Heart left ventricle (tissue), 16 donors: ENCODE measurements at regions not wholly inside any gene's neighbourhood (a gene's known extent, or its start where the extent isn't known, plus 50 kb on each side); places are given as distances from the start of the nearest gene placed in this dataset.
"Not testable (repeated sequence)": the region's sequence is repeated elsewhere in the genome, so short reads cannot be mapped to it uniquely, and the experiment has no call there.

Experiments
- ATAC-seq, 4 donors: fragments of 200-7000 bp; cut with Tn5 transposase; one replicate each; pipeline ENCODE4 v1.9.1; 2020 to 2022; ENCODE audit warnings: moderate library complexity in 4 of 4, mild to moderate bottlenecking in 3 of 4, moderate number of reproducible peaks in 1 of 4
- DNase-seq, 5 donors: peaks; one replicate each; pipeline ENCODE4 v3.0.0-alpha.2; 2020
- H3K27ac ChIP-seq, 12 donors: fragments of 200-600 bp; sonication (generic) in 4 of 12; one replicate each; pipeline versions ENCODE4 v1.5.0 to v1.8.0; 2016 to 2022; ENCODE audit warnings: mild to moderate bottlenecking in 2 of 12
- H3K27me3 ChIP-seq, 9 donors: fragments of 200-600 bp; sonication (generic) in 2 of 9; one replicate each; pipeline versions ENCODE4 v1.5.1 to v1.8.0; 2016 to 2022; ENCODE audit warnings: mild to moderate bottlenecking in 3 of 9
- H3K36me3 ChIP-seq, 9 donors: fragments of 200-600 bp; sonication (generic) in 2 of 9; one replicate each; pipeline versions ENCODE4 v1.5.0 to v1.8.0; 2018 to 2022; ENCODE audit warnings: mild to moderate bottlenecking in 2 of 9
- H3K4me1 ChIP-seq, 12 donors: fragments of 200-600 bp; sonication (generic) in 4 of 12; one replicate each; pipeline versions ENCODE4 v1.5.0 to v1.8.0; 2016 to 2022; ENCODE audit warnings: mild to moderate bottlenecking in 3 of 12
- H3K4me3 ChIP-seq, 12 donors: fragments of 200-600 bp; sonication (generic) in 4 of 12; one replicate each; pipeline versions ENCODE4 v1.5.0 to v1.8.0; 2017 to 2022; ENCODE audit warnings: mild to moderate bottlenecking in 9 of 12, moderate library complexity in 4 of 12
- H3K9me3 ChIP-seq, 12 donors: fragments of 200-600 bp; sonication (generic) in 4 of 12; one replicate each; pipeline versions ENCODE4 v1.5.0 to v1.8.0; 2016 to 2022; ENCODE audit warnings: mild to moderate bottlenecking in 1 of 12
- POLR2A ChIP-seq, 2 donors: fragments of 450-650 bp; IDR thresholded peaks; one replicate each; pipeline ENCODE4 v1.6.1; 2017; ENCODE audit warnings: antibody characterized with exemption in 2 of 2, mild to moderate bottlenecking in 2 of 2, moderate library complexity in 2 of 2
- WGBS, 4 donors: extraction: QIAGEN DNeasy Blood & Tissue Kit in 2 of 4; methylation state at CpG; one replicate each; pipeline versions ENCODE4 v1.1.5 to v1.1.7; 2013 to 2018; 5-methylcytosine and 5-hydroxymethylcytosine counted together
- intact Hi-C, 10 donors: fragments of 100-400 bp; cut with DNase I; formaldehyde crosslinking; loops; one replicate each; pipeline versions ENCODE4 v1.11.1 to v1.14.2; 2022
- TF ChIP-seq, protein P1 (sequence below), 12 donors: fragments of 200-600 bp; sonication (generic) in 4 of 12; IDR thresholded peaks; one replicate each; pipeline versions ENCODE4 v1.5.0 to v1.8.0; 2018 to 2022; ENCODE audit warnings: antibody characterized with exemption in 12 of 12, mild to moderate bottlenecking in 5 of 12
- donor health status: ischemic (EF 13 %, LVEDD 7.1; RV severe dilation, severe dysfunction).
- donor health status: healthy with polysubstance abuse.
- donor health status: DM: no; HTN: yes; CAD: no.
- donor health status: DM: no; HTN: no; CAD: no.
- donor health status: ischemic (EF 25% LVEDD 6.9; RV normal size, moderate dysfunction).
- donor health status: ischemic (EF 25% LVEDD 5.7; RV mildly dilated, moderate dysfunction).
- donor health status: healthy.
- donor health status: DM: yes; HTN: yes; CAD: no.
- donor health status: ischemic (EF 35%, LVEDD 5.7; RV mildly dilated, moderate dysfunction).
- donor health status: nonischemic (EF 11% LVEDD 7.7; RV severe dilation, severe dysfunction).
- donor health status: DM: yes; HTN: yes; CAD: no.
- donor health status: PGD.
- donor health status: ischemic (EF 29% LVEDD 5.4; RV normal size, mild dysfunction).
- donor health status: nonischemic (EF 23%, LVEDD 6.1; RV moderate dilation, normal function).

GRCh38 chr5:33209252-33209651, 231.5 kb upstream of the TARS1 start:
- no peaks in the 10 kb centered on the region for H3K36me3 ChIP-seq
- ATAC-seq (no peak), DNase-seq (no peak)
- H3K4me1 ChIP-seq: peaks cover 0 to 24% (median 12%) of the 10 kb centered on the region in 12 donors
- intact Hi-C loops: no loop called here
- no peak overlapping the region for H3K27ac ChIP-seq
- H3K9me3 ChIP-seq: peaks cover 0 to 7% (median 0%) of the 10 kb centered on the region in 12 donors
- TF ChIP-seq, protein P1, sequence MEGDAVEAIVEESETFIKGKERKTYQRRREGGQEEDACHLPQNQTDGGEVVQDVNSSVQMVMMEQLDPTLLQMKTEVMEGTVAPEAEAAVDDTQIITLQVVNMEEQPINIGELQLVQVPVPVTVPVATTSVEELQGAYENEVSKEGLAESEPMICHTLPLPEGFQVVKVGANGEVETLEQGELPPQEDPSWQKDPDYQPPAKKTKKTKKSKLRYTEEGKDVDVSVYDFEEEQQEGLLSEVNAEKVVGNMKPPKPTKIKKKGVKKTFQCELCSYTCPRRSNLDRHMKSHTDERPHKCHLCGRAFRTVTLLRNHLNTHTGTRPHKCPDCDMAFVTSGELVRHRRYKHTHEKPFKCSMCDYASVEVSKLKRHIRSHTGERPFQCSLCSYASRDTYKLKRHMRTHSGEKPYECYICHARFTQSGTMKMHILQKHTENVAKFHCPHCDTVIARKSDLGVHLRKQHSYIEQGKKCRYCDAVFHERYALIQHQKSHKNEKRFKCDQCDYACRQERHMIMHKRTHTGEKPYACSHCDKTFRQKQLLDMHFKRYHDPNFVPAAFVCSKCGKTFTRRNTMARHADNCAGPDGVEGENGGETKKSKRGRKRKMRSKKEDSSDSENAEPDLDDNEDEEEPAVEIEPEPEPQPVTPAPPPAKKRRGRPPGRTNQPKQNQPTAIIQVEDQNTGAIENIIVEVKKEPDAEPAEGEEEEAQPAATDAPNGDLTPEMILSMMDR (IDR thresholded peaks at IDR 0.05): no peak
- TF ChIP-seq POLR2A (IDR thresholded peaks at IDR 0.05): no peak
- no peak overlapping the region for H3K4me3 ChIP-seq
- no peaks in the 10 kb centered on the region for H3K27me3 ChIP-seq
- WGBS, 4 donors: 79 to 86% (median 84%) methylated on average over 9 of the region's 9 CpGs

DNA sequence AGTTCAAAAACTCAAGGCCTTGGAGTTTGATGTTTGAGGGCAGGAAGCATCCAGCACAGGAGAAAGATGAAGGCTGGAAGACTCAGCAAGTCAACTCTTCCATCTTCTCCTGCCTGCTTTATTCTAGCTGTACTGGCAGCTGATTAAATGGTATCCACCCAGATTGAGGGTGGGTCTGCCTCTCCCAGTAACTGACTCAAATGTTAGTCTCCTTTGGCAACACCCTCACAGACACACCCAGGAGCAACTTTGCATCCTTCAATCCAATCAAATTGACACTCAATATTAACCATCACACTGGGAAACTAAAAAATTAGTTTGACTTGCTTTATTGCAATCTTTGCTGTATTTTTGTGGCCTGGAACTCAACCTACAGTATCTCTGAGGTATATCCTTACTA, 230.5 kb upstream of the TARS1 start:
- intact Hi-C loops, ATAC-seq: not testable (repeated sequence)
- peaks cover 0 to 22% (median 12%) of the 10 kb centered on the region in 12 donors for H3K4me1 ChIP-seq

GRCh38 chr5:33210978-33211377, 229.8 kb upstream of the TARS1 start:
- no peaks in the 10 kb centered on the region for H3K36me3 ChIP-seq

More for the DNA sequence above, 230.5 kb upstream of the TARS1 start:
- not testable (repeated sequence) for H3K36me3 ChIP-seq, DNase-seq, H3K4me3 ChIP-seq, H3K27ac ChIP-seq, H3K27me3 ChIP-seq, H3K9me3 ChIP-seq

DNA sequence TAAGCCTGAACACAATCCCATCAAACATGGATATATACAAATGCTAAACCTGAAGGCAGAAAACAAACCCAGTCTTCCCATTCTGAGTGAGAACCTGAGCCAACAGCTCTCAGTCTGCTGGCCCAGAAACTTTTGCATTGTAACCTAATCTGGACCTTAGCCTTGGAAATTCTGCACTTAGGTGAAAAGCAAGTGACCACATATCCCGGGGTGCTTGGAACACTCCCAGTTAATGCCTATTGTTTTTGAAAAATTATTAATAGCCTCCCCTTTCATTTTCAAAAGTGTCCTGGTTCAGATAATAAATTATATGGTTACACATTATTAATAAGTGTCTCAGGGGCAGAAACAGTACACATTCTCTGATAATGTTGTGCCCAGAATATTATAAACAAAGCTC, 228.3 kb upstream of the TARS1 start:
- Histone ChIP-seq H3K4me1 (peaks cover 0 to 10% (median 5%) of the 10 kb centered on the region in 12 donors), H3K27ac (no peak overlapping the region), H3K9me3 (peaks cover 0 to 7% (median 0%) of the 10 kb centered on the region in 12 donors), H3K36me3 (no peaks in the 10 kb centered on the region), H3K27me3 (no peaks in the 10 kb centered on the region), H3K4me3 (no peak overlapping the region)
- WGBS, 4 donors: 5 to 21% (median 10%) methylated on average over 1 of the region's 1 CpG
- ATAC-seq (no peak), DNase-seq (no peak)
- TF ChIP-seq, protein P1 (IDR thresholded peaks at IDR 0.05): no peak
- TF ChIP-seq POLR2A (IDR thresholded peaks at IDR 0.05): no peak
- intact Hi-C loops: no loop called here

More at GRCh38 chr5:33210978-33211377, 229.8 kb upstream of the TARS1 start:
- no peak for TF ChIP-seq POLR2A (IDR thresholded peaks at IDR 0.05)
- TF ChIP-seq, protein P1 (IDR thresholded peaks at IDR 0.05): no peak
- intact Hi-C loops: no loop called here
- H3K9me3 ChIP-seq: peaks cover 0 to 7% (median 0%) of the 10 kb centered on the region in 12 donors
- H3K27me3 ChIP-seq: no peaks in the 10 kb centered on the region
- WGBS, 4 donors: 91 to 94% (median 93%) methylated on average over 5 of the region's 5 CpGs
- DNase-seq: no peak
- peaks cover 0 to 14% (median 8%) of the 10 kb centered on the region in 12 donors for H3K4me1 ChIP-seq
- H3K27ac ChIP-seq: no peak overlapping the region
- ATAC-seq: no peak
- no peak overlapping the region for H3K4me3 ChIP-seq

- ATAC-seq (no peak), DNase-seq (no peak)
- H3K36me3 ChIP-seq: no peaks in the 10 kb centered on the region
Observed at GRCh38 chr5:33212900-33213299, 227.9 kb upstream of the TARS1 start.

More at GRCh38 chr5:33212900-33213299, 227.9 kb upstream of the TARS1 start:
- intact Hi-C loops: no loop called here
- H3K27me3 ChIP-seq: no peaks in the 10 kb centered on the region
- no peak overlapping the region for H3K27ac ChIP-seq
- H3K4me3 ChIP-seq: no peak overlapping the region
- 17 to 29% (median 21%) methylated on average over 2 of the region's 2 CpGs for WGBS, 4 donors
- H3K4me1 ChIP-seq: peaks cover 0 to 10% (median 5%) of the 10 kb centered on the region in 12 donors
- TF ChIP-seq, protein P1 (IDR thresholded peaks at IDR 0.05): no peak
- TF ChIP-seq POLR2A (IDR thresholded peaks at IDR 0.05): no peak
- H3K9me3 ChIP-seq: peaks cover 0 to 6% (median 0%) of the 10 kb centered on the region in 12 donors
